Small intestine (tissue), 7 donors: ENCODE measurements at regions not wholly inside any gene's neighbourhood (a gene's known extent, or its start where the extent isn't known, plus 50 kb on each side); places are given as distances from the start of the nearest gene placed in this dataset.
A peak's percentile ranks its signal among the peaks of the same experiment; 100 is the strongest.

Experiments used
- DNase-seq, 2 donors: peaks; one replicate each; pipeline versions ENCODE4 v3.0.0 to v3.0.0-alpha.2; 2013
- FAIRE-seq: peaks from 2 replicates; lab custom pipeline; 2012; peaks lifted over from hg19 to GRCh38; lab: Jason Lieb, UNC
- H3K27ac ChIP-seq, 3 donors: one replicate each; pipeline ENCODE4 v1.5.1; 2013; ENCODE audit warnings: low read length in 2 of 3, mild to moderate bottlenecking in 2 of 3, control low read depth in 1 of 3, inconsistent platforms in 1 of 3, low read depth in 1 of 3, moderate library complexity in 1 of 3
- H3K27me3 ChIP-seq, 3 donors: one replicate each; pipeline ENCODE4 v1.6.1; 2013; ENCODE audit warnings: low read length in 3 of 3, inconsistent platforms in 1 of 3; ENCODE audit not compliant: control insufficient read depth in 3 of 3, insufficient read depth in 3 of 3
- H3K36me3 ChIP-seq, 3 donors: one replicate each; pipeline ENCODE4 v1.6.1; 2013; ENCODE audit warnings: low read length in 3 of 3, inconsistent platforms in 1 of 3, low read depth in 1 of 3, mild to moderate bottlenecking in 1 of 3, moderate library complexity in 1 of 3; ENCODE audit not compliant: control insufficient read depth in 3 of 3, insufficient read depth in 2 of 3
- H3K4me1 ChIP-seq, 3 donors: one replicate each; pipeline ENCODE4 v1.6.1; 2013; ENCODE audit warnings: low read length in 2 of 3, inconsistent platforms in 1 of 3, low read depth in 1 of 3, mild to moderate bottlenecking in 1 of 3, moderate library complexity in 1 of 3; ENCODE audit not compliant: control insufficient read depth in 3 of 3, insufficient read depth in 2 of 3
- H3K4me3 ChIP-seq, 3 donors: one replicate each; pipeline ENCODE4 v1.5.1; 2013; ENCODE audit warnings: low read length in 3 of 3, control low read depth in 1 of 3, inconsistent platforms in 1 of 3, low read depth in 1 of 3, mild to moderate bottlenecking in 1 of 3, moderate library complexity in 1 of 3
- H3K9me3 ChIP-seq, 2 donors: one replicate each; pipeline ENCODE4 v1.6.1; 2013; ENCODE audit warnings: low read depth in 1 of 2, low read length in 1 of 2; ENCODE audit not compliant: control insufficient read depth in 2 of 2, insufficient read depth in 1 of 2
- WGBS, 3 donors: extraction: QIAGEN DNeasy Blood & Tissue Kit; methylation state at CpG; one replicate each; pipeline ENCODE4 v1.1.7; 2013; 5-methylcytosine and 5-hydroxymethylcytosine counted together
- donor health status: healthy with polysubstance abuse.
- donor health status: control.
- donor health status: control.
- donor health status: Bipolar disorder and iron deficiency.
- donor health status: healthy.

DNA sequence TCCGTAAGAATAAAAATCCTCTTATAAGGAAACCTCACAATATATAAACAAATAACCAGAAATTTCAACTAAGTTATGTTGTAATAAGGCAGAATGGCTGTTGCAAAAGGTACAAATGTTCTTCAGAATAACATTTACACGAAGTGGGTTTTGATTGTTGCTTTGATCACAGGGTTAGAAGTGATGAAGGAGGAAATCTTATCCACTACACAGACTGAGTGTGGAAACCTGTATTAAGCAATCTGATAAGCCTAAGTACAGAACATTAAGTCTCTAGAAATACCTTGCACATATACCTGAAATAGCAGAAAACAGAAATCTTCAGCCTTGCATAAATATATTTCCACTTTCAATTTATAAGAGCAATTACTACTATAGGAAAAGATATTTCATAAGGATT, 251.9 kb downstream of the ETV1 start:
- 54 to 61% (median 57%) methylated on average over 2 of the region's 2 CpGs for WGBS, 3 donors

GRCh38 chr7:13742126-13742525, 247.3 kb downstream of the ETV1 start:
- 48 to 56% (median 55%) methylated on average over 2 of the region's 2 CpGs for WGBS, 3 donors
- DNase-seq (peak in 1 of 2 donors; percentile 12), FAIRE-seq (no peak)
- Histone ChIP-seq H3K4me1 (no peaks in the 10 kb centered on the region), H3K27ac (no peak overlapping the region), H3K4me3 (no peak overlapping the region), H3K36me3 (no peaks in the 10 kb centered on the region), H3K9me3 (no peaks in the 10 kb centered on the region), H3K27me3 (no peaks in the 10 kb centered on the region)

More for the DNA sequence above, 251.9 kb downstream of the ETV1 start:
- no peaks in the 10 kb centered on the region for H3K9me3 ChIP-seq
- no peaks in the 10 kb centered on the region for H3K36me3 ChIP-seq
- H3K4me3 ChIP-seq: no peak overlapping the region
- H3K4me1 ChIP-seq: no peaks in the 10 kb centered on the region
- no peak for FAIRE-seq
- DNase-seq: no peak
- H3K27me3 ChIP-seq: no peaks in the 10 kb centered on the region
- no peak overlapping the region for H3K27ac ChIP-seq

DNA sequence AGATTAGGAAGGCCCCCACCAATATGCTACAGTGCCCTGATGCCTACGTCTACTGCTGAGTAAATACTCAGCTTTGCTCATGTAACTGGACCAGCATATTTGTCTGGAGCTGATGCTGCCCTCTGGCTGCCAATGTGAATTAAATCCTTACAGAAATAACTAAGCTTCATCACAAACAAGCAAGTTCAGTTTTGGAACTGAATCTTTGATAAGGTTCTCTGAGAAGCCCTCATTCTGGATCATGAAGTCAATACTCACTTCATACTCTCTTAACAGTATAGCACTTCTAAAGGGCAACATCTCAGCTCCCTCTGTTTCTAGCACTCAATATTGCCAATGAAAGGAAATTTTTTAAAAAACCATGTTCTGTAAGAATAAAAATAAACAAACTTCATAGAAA, 246.7 kb downstream of the ETV1 start:
- H3K9me3 ChIP-seq: no peaks in the 10 kb centered on the region
- no peaks in the 10 kb centered on the region for H3K36me3 ChIP-seq
- DNase-seq: peak; percentile 34 to 61
- 10 to 27% (median 12%) methylated on average over 1 of the region's 1 CpG for WGBS, 3 donors
- FAIRE-seq: no peak
- no peak overlapping the region for H3K27ac ChIP-seq
- H3K4me1 ChIP-seq: no peaks in the 10 kb centered on the region
- no peak overlapping the region for H3K4me3 ChIP-seq
- no peaks in the 10 kb centered on the region for H3K27me3 ChIP-seq

DNA sequence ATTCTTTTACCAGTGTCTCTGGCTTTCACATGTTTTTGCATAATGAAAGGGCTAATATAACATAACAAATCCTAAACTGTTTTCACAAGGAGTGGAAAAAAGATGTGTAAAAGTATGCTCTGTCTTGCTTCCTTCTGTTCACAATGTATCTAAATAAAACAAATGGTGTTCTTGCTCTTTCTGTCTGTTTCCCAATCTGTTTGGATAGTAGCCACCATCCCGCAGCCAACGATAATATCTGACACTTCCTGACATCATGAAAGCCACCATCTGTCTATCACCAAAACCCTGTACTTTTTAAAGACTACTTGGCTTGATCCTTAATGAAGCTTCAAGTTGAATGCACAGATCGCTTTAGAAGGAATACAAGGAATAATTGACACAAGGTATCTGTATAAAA, 246.2 kb downstream of the ETV1 start:
- DNase-seq (no peak), FAIRE-seq (no peak)
- Histone ChIP-seq H3K27ac (no peak overlapping the region), H3K9me3 (no peaks in the 10 kb centered on the region), H3K4me1 (no peaks in the 10 kb centered on the region), H3K36me3 (no peaks in the 10 kb centered on the region), H3K4me3 (no peak overlapping the region), H3K27me3 (no peaks in the 10 kb centered on the region)
- 59 to 73% (median 70%) methylated on average over 3 of the region's 3 CpGs for WGBS, 3 donors

DNA sequence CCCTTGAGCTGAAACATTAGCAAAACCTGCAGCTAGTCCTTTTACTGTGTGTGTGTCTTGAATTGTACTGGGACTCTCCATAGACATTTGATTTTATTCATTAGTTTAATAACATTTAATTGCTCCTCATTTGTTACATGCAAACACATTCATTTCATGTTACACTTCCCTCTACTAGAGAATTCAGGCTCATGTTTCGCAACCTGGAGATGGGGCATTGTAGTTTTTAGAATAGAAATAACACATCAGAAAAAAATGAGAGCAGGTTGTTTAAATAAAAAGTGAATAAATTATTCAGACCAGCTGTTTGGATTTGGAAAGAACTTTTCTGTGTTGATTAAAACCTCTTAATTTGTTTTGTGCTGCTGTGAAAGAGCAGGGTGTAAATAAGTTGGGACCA, 243.9 kb downstream of the ETV1 start:
- no peak for FAIRE-seq
- no peaks in the 10 kb centered on the region for H3K27me3 ChIP-seq
- 88 to 93% (median 88%) methylated on average over 1 of the region's 1 CpG for WGBS, 3 donors
- no peak overlapping the region for H3K4me3 ChIP-seq
- H3K27ac ChIP-seq: no peak overlapping the region
- no peaks in the 10 kb centered on the region for H3K9me3 ChIP-seq
- no peak for DNase-seq
- H3K36me3 ChIP-seq: no peaks in the 10 kb centered on the region
- H3K4me1 ChIP-seq: no peaks in the 10 kb centered on the region

DNA sequence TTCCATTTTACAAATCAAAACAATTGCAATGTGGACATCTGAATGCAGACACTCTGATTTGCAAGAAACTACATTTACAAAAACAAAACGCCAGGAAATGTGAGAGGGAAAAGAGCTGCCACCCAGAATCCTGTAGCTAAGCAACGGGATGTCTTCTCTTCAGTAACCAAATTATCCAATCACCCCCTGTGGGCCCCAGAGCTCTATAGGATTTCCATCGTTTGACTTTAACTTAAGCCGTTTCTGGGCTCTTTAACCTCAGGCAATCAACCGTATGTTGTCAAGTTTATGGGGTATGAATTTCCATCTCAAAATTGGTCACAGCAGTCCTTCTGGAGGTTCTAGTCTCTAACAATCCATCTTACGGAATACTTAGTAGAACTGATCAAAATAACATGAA, 240.5 kb downstream of the ETV1 start:
- WGBS, 3 donors: 48 to 63% (median 50%) methylated on average over 6 of the region's 6 CpGs
- no peaks in the 10 kb centered on the region for H3K27me3 ChIP-seq
- H3K27ac ChIP-seq: no peak overlapping the region

GRCh38 chr7:13749636-13750035, 239.8 kb downstream of the ETV1 start:
- Histone ChIP-seq H3K27ac (no peak overlapping the region), H3K27me3 (no peaks in the 10 kb centered on the region), H3K9me3 (no peaks in the 10 kb centered on the region), H3K36me3 (no peaks in the 10 kb centered on the region), H3K4me3 (no peak overlapping the region), H3K4me1 (no peaks in the 10 kb centered on the region)
- FAIRE-seq (no peak), DNase-seq (no peak)
- 81 to 93% (median 85%) methylated on average over 3 of the region's 3 CpGs for WGBS, 3 donors

More for the DNA sequence above, 240.5 kb downstream of the ETV1 start:
- no peaks in the 10 kb centered on the region for H3K9me3 ChIP-seq
- no peaks in the 10 kb centered on the region for H3K36me3 ChIP-seq
- H3K4me3 ChIP-seq: no peak overlapping the region
- no peaks in the 10 kb centered on the region for H3K4me1 ChIP-seq
- DNase-seq (no peak), FAIRE-seq (no peak)

GRCh38 chr7:13751766-13752165, 237.7 kb downstream of the ETV1 start:
- Histone ChIP-seq H3K27me3 (no peaks in the 10 kb centered on the region), H3K4me3 (no peak overlapping the region), H3K9me3 (no peaks in the 10 kb centered on the region), H3K27ac (no peak overlapping the region), H3K36me3 (no peaks in the 10 kb centered on the region), H3K4me1 (no peaks in the 10 kb centered on the region)
- DNase-seq (no peak), FAIRE-seq (no peak)
- 38 to 52% (median 48%) methylated on average over 1 of the region's 1 CpG for WGBS, 3 donors

DNA sequence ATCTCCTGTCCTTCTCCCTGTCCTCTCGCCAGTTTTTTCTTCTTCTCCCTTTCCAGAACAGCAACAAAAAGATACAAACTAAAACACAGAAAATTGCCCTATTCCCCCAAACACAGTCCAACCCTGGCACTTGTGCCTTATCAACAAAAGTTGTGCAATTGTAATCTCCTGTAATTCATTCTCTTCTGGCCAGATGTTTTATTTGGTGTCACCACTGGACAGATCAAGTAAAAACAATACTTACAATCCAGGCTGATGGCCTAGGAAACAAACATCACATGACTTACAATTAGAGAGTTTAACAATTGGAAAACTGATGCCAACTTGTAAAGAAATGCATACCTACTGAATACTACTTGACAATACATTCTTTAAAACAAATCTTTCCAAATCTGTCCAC, 231.6 kb downstream of the ETV1 start:
- no peak overlapping the region for H3K27ac ChIP-seq
- no peaks in the 10 kb centered on the region for H3K9me3 ChIP-seq
- H3K4me1 ChIP-seq: no peaks in the 10 kb centered on the region
- WGBS, 3 donors: 57 to 78% (median 67%) methylated on average over 1 of the region's 1 CpG
- H3K4me3 ChIP-seq: no peak overlapping the region
- H3K36me3 ChIP-seq: no peaks in the 10 kb centered on the region
- FAIRE-seq (no peak), DNase-seq (no peak)
- no peaks in the 10 kb centered on the region for H3K27me3 ChIP-seq
